Heart left ventricle (tissue), 13 donors: ENCODE measurements at regions not wholly inside any gene's neighbourhood (a gene's known extent, or its start where the extent isn't known, plus 50 kb on each side); places are given as distances from the start of the nearest gene placed in this dataset.

Experiments
- POLR2A ChIP-seq, 2 donors: fragments of 450-650 bp; IDR thresholded peaks; one replicate each; pipeline ENCODE4 v1.6.1; 2017; ENCODE audit warnings: antibody characterized with exemption in 2 of 2, mild to moderate bottlenecking in 2 of 2, moderate library complexity in 2 of 2
- TF ChIP-seq, protein P1 (sequence below), 12 donors: fragments of 200-600 bp; sonication (generic) in 4 of 12; IDR thresholded peaks; one replicate each; pipeline versions ENCODE4 v1.5.0 to v1.8.0; 2018 to 2022; ENCODE audit warnings: antibody characterized with exemption in 12 of 12, mild to moderate bottlenecking in 5 of 12
- donor health status: ischemic (EF 13 %, LVEDD 7.1; RV severe dilation, severe dysfunction).
- donor health status: DM: no; HTN: yes; CAD: no.
- donor health status: DM: no; HTN: no; CAD: no.
- donor health status: ischemic (EF 25% LVEDD 6.9; RV normal size, moderate dysfunction).
- donor health status: ischemic (EF 25% LVEDD 5.7; RV mildly dilated, moderate dysfunction).
- donor health status: ischemic (EF 35%, LVEDD 5.7; RV mildly dilated, moderate dysfunction).
- donor health status: nonischemic (EF 11% LVEDD 7.7; RV severe dilation, severe dysfunction).
- donor health status: DM: yes; HTN: yes; CAD: no.
- donor health status: PGD.
- donor health status: ischemic (EF 29% LVEDD 5.4; RV normal size, mild dysfunction).
- donor health status: nonischemic (EF 23%, LVEDD 6.1; RV moderate dilation, normal function).

- TF ChIP-seq, protein P1, sequence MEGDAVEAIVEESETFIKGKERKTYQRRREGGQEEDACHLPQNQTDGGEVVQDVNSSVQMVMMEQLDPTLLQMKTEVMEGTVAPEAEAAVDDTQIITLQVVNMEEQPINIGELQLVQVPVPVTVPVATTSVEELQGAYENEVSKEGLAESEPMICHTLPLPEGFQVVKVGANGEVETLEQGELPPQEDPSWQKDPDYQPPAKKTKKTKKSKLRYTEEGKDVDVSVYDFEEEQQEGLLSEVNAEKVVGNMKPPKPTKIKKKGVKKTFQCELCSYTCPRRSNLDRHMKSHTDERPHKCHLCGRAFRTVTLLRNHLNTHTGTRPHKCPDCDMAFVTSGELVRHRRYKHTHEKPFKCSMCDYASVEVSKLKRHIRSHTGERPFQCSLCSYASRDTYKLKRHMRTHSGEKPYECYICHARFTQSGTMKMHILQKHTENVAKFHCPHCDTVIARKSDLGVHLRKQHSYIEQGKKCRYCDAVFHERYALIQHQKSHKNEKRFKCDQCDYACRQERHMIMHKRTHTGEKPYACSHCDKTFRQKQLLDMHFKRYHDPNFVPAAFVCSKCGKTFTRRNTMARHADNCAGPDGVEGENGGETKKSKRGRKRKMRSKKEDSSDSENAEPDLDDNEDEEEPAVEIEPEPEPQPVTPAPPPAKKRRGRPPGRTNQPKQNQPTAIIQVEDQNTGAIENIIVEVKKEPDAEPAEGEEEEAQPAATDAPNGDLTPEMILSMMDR (IDR thresholded peaks at IDR 0.05), result no peak
- TF ChIP-seq POLR2A (IDR thresholded peaks at IDR 0.05), result no peak
These were observed 1312.6 kb upstream of the CHAC2 start for GRCh38 chr2:52454962-52455361.
